HG02870 (cell line): ENCODE measurements at regions not wholly inside any gene's neighbourhood (a gene's known extent, or its start where the extent isn't known, plus 50 kb on each side); places are given as distances from the start of the nearest gene placed in this dataset.

Experiments
- ATAC-seq: cut with Tn5 transposase; IDR thresholded peaks from one replicate; pipeline ENCODE4 v1.9.1; 2021; ENCODE audit warnings: mild to moderate bottlenecking, moderate library complexity; ENCODE audit not compliant: unreplicated experiment

DNA sequence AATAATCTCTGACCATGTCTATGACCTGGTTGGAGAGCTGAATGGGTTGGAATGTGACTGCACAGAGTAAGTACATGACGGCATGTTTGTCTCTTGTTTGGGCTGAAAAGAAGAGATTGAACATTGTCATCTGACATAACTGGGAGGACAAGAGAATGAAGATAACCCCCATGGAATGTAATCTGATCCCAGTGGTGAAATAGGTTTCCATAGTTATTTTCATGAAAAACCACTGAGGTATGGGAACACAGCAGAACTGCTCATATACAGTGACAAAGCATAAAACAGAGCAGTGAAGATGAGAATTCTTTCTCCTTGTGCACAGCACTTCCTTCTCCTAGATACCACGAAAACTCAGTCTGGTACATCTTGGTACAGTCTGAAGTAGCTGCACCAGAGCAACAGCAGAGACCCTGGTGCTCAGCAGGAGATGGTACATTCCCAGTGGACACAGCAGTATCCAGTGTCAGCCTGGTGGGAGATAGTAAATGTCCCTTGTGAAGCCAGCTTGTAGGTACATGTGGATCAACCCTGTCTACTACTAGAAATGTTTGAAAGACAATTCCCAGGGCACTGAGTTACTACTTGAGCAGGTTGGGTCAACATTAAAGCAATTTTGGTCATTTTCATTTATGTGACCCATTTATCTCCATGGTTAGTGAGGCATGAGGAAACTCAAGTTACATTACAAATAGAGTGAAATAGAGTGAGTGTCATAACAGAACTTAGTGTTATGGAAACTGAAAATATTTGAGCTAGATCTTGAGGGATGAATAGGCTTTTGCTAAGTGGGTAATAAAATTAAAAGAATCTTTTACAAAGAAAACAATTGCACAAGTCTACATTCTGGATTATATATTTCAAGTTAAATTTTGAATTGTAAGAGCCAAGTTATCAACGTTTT lies 178.3 kb downstream of the SUCNR1 start:
- peak; percentile 69 for ATAC-seq

DNA sequence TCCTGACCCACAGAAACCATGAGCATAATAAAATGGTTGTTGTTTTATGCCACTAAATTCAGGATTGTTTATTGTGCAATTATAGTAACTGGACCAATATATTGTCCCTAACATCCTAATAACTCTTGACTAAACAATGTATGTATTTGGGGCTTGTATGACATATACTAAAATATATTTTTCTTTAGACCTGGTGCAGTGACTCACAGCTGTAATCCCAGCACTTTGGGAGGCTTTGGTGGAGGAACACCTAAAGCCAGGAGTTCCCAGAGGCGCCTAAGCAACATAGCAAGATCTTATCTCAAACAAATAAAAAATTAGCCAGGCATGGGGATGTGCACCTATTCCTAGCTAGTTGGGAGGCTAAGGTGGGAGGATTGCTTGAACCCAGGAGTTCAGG lies 180.4 kb downstream of the SUCNR1 start:
- ATAC-seq: no peak

DNA sequence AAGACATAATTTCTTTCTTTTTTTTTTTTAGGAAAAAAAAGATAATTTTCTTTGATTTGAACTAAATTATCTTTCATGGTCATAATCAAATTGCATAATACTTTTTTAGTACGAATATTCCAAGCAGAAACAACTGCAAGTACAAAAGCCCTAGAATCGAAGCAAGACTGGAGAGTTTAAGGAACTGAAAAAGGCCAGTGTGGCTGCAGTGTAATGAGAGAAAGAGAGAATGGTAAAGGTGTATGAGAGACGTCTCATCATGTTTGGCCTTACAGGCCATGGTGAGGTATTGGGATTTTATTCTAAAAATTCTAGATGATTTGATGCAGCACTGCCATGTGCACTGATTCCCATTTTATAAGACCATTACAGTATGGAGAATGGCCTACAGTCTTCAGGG lies 180.9 kb downstream of the SUCNR1 start:
- peak; percentile 79 for ATAC-seq

DNA sequence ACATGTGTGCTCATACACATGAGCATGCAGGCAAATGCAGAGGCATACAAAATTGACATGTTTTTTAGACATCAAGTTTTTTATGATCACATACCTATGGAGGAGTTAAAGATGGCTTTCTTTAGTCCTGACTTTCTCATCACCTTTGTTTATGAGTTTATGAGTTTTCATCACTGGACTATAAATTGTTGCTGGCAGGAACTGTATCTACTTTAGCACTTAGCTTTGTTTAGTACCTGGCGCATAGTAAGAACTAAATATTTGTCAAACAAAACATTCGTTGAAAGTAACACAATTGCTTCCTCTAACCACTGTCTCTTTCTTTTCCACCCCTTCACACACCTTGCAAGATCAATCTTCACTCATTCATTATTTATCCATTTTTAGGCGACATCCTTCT lies 182.6 kb downstream of the SUCNR1 start:
- no peak for ATAC-seq

DNA sequence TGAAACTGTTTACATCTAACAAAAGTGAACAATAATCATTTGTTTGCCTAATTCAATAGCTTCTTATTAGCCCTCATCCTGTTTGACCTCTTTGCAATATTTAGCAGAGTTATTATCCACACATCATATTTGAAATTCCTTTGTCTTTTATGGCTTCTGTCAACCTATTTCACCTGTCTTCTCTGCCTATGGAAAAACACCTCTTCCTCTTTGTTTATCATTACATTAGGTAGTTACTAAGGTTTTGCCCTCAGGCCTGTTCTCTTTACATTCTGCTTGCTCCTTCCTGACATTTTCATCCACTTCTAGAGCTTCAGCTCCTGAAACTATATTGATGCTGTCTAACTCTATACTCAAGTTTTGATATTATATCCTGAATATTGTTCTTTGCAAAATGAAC lies 183.0 kb downstream of the SUCNR1 start:
- ATAC-seq: no peak

DNA sequence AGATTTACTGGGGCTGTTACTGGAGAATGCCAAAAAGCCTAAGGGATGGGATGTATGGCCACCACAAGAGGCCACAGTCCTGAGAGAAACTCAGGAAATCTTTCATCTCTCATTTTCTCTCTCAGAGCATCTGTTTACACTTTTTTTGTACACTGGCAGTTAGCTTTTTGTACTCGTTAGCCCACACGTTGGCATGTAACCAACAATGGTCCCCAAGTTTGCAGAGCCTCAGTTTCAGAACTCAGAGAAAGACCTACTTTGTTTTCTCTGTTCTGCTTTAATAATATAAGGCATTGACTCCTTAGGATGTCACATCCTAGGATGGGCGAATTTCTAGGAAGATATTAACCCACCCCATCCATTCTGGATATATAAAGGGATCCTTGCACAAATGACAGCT lies 183.5 kb downstream of the SUCNR1 start:
- ATAC-seq: no peak

DNA sequence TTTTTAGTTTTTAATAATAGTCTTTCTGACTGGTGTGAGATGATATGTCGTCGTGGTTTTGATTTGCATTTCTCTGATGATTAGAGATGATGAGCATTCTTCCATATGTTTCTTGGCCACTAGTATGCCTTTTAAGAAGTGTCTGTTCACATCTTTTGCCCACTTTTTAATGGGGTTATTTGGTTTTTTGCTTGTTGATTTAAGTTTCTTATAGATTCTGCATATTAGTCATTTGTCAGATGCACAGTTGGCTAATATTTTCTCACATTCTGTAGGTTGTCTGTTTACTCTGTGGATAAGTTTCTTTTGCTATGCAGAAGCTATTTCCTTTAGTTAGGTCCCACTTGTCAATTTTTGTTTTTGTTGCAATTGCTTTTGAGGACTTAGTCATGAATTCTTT lies 185.4 kb downstream of the SUCNR1 start:
- ATAC-seq: no peak

DNA sequence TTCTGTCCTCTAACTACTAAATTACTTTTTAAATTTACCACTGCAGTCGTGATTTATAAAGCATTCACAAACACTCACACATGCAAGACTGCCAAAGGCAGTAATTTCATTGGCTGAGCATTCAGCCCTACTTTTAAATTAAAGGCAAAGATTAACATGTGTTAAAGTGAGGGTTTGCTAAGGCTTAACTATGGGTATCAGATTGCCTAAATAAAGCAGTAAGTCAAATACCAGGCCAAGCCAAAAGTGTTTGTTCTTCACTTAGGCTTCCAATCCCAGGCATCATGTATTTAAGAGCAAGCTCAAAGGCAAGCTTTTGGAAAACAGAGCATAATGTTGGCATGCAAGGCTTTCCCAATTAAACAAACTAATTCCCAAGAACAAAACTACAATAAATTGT lies 187.3 kb downstream of the SUCNR1 start:
- no peak for ATAC-seq

DNA sequence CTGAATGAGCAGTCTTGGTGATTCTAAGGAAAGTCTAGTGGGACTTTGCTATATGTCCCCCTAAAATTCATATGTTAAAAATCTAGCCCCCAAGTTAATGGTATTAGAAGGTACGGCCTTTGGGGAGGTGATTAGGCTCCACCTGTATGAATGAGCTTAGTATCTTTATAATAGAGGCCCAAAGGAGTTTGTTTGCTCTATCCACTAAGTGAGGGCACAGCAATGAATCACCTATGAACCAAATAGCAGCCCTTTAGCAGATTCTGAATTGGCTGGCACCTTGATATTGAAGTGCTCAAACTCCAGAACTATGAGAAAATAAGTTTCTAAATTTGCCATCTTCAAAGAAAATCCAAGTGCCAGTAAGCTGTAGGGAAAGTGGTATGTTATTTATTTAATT lies 187.9 kb downstream of the SUCNR1 start:
- no peak for ATAC-seq

DNA sequence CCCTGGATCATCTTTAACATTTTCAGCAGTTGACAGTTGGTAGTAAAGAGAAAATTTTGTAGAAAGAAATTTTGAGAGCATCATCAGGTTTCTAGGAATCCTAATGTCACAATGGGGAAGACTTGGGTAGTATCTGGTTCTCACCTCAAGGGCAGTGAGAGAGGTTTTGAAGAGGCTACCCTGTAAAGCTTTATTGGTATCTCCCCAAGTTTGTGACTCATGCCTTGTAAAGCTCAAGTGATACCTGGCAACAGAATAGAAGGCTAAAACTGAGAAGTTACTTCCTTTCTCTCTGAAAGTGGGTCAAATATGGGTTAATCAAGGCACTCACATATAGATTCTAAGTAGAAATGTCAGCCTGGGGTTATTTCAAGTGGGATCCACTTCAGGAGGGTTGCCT lies 196.4 kb downstream of the SUCNR1 start:
- ATAC-seq: no peak

DNA sequence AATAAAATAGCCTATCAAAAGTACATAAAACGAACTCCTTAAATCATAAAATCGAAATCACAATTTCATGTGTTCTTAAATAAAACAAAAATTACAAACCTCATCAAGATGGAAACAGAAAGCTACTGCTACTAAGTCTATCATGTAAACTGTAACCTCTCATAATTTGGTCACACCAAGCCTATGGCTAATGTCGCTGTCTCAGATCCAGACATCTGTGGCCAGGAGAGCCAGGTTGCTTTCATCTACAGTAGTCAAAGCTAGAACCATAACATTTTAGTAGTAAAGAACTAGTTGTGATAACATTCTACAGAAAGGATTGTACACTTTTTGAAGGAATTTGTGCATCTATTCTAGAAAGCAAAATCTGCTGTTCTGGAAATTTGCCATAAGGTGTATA lies 197.4 kb upstream of the MBNL1 start:
- no peak for ATAC-seq

DNA sequence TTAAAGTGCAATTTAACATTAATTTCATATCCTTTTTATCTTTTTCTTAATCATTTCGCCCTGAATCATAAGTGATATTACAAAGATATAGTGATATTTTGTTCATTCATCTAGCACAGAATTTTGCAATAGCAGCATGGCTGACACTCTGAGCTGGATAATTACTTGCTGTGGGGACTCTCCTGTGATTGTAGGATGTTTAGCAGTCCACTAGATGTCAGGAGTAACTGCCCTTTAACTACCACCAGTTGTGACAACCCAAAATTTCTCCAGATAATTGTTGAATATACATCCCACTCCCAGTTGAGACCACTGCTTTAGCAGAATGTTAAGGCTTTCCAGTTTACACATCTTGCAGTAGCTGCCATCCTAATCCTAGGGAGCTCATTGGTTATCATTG lies 196.8 kb upstream of the MBNL1 start:
- no peak for ATAC-seq

DNA sequence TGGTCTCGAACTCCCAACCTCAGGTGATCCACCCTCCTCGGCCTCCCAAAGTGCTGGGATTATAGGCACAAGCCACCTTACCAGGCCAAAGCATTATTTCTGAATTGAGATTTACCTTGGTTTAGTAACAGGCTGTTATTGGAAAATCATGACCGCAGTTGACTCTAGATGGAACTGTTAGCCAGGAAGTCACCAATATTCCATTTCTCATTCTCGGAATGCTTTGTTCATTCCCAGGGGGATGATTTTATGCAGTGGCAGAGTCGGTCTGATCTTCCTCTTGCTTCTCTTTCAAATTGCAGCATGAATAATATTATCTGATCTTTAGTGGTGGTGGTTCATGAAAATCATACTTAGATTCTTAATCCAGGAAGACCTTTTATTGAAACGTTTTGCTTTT lies 195.5 kb upstream of the MBNL1 start:
- ATAC-seq: no peak

DNA sequence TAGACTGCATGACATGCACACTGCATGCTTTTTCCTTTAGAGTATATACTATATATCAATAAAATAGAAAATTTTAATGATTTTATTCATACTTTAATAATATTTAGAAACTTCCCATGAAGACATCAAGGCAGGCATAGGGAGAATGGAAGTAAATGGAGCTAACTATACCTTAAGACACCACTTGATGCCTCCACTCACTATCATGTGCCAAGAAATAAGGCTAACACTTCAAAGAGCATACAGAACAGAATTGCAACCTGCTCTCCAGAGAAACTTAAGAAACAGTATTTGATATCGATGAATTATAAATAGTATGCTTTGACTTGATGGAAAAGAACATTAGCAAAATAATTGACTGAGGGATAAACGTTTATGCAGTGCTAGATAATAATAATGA lies 192.6 kb upstream of the MBNL1 start:
- no peak for ATAC-seq

DNA sequence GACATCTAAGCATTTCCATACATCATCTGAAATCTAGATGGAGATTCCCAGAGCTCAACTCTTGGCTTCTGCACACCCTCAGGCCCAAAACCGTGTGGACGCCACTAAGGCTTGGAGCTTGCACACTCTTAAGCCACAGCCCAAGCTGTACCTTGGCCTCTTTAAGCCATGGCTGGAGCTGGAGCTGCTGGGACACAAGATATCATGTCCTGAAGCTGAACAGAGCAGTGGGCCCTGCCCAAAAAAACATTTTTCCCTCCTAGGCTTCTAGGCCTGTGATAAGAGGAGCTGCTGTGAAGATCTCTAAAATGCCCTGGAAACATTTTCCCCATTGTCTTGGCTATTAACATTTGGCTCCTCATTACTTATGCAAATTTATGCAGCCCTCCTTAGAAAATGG lies 188.7 kb upstream of the MBNL1 start:
- no peak for ATAC-seq

DNA sequence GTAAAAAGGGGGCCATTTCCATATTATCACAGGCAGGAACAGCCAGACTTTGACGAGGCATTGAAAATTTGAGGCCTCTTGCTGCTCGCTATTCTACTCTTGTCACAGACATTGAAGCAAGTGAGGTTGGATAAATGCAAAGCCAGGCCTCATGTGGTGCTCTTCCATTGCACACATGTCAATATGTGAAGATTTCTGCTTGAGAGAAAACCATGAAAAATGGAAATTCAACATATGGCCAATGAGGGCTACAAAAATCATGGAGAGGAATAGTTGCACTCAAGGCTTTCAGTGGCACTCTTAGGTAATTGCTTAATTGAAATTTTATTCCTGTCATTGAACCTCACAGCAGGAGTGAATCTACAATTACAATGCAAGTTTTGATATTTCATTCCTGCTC lies 185.6 kb upstream of the MBNL1 start:
- ATAC-seq: no peak

DNA sequence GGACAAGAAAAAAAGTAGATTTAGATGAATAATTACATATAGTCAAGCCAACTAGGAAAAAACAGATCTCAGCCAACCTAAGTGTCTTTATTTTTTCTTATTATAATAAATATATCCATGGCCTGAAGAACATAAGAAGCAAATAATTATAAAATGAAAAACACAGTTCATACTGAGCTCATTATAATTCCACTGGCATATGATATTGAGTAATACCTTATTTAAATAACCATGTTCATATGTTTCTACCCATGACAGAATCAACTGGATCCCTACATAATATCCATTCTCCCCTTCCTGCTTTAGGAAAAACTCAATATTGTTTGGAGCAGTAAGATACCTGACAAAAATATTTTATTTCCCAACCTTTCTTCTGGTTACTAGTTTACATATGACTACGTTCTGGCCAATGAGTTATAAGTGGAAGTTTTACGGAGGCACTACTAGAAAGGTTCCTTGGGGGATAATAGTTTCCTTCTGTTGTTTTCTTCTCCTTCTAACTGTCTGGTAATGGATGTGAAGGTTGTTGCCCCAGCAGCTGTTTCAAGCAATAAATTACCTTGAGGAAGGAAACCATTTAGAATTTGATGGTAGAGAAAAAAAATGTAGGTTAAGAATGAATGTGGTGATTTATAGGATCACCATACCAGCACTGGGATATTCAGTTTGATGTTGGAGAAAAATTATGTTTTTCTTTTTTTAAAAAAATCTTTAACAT lies 184.1 kb upstream of the MBNL1 start:
- no peak for ATAC-seq

DNA sequence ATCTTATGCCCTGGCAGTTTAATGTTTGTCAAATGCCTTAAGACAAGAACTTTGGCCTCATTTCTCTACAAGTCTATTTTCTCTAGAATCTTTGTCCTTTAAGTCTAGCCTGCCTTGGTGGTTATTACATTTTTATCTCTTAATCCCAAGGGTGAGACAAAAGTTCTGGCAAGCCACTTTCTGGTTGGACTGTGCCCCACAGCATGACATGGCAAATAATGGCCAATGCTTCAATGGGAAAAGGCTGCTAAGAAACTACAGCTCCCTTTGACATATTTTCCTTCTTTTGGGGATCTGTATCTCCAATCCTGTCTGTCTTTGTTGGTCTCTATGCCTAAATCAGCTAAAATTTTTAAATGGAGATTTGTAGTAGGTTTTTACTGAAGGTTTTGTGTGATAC lies 181.6 kb upstream of the MBNL1 start:
- ATAC-seq: no peak

DNA sequence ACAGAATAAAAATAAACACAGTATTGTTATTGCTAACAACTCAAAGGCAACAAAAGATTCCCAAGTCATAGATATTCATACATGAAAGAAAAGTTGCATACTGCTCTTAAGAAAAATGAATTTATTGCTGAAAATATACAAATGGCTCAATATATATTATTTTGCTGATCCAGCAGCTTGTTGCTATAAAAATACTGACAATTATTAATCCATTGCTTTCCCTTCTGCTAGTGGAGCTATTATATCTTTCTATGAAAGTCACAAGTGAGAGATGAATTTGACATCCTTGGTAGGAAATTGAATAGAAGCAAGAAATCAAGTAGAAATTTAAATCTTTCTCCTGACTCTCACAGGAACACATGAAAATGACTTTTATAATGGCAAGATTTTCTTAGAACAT lies 179.2 kb upstream of the MBNL1 start:
- ATAC-seq: no peak

DNA sequence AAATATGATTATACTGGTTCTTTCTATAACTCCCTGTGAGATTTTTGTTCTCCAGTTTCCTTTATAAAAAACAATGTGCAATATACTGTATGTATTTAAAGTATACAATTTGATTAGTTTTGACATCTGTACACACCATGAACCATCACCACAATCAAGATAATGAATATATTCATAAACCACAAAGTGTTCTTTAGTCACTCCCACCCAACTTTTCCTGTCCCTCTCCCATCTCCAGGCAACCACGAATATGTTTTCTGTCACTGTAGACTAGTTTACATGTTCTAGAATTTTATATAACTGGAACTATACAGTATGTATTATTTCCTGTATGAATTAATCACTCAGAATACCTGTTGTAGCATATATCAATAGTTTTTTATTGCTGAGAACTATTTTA lies 177.0 kb upstream of the MBNL1 start:
- ATAC-seq: no peak

DNA sequence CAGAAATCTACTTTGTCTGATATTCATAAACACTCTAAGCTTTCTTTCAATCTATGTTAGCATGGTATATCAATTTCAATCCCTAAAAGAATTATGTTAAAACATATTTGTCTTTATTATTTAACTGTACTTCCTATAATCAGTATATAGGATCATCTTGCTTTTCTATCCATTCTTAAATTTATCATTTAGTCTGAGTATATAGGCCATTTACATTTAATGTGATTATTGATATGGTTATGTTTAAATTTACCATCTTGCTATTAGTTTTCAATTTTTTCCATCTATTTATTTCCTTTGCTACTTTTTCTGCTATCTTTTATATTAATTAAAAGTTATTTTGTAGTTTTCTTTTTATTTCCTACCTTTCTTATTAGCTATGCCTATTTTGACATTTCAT lies 174.8 kb upstream of the MBNL1 start:
- ATAC-seq: no peak

DNA sequence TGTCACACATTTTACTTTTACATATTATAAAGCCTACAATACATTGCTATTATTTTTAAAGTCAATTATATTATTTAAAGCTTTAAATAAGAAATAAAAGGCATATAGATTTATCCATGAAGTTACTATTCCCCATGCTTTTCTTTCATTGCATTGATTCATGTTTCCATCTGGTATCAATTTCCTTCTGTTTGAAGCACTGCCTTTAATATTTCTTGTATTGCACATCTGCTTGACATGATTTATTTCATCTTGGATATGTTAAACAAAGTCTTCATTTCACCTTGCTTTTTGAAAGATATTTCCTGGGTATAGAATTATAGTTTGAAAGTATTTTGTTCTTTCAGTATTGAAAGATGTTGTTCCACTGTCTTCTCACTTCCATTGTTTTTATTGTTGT lies 174.3 kb upstream of the MBNL1 start:
- ATAC-seq: no peak
